ENCODE measurements at regions not wholly inside any gene's neighbourhood (a gene's known extent, or its start where the extent isn't known, plus 50 kb on each side); places are given as distances from the start of the nearest gene placed in this dataset.
"Not testable (repeated sequence)": the region's sequence is repeated elsewhere in the genome, so short reads cannot be mapped to it uniquely, and the experiment has no call there.

DNA sequence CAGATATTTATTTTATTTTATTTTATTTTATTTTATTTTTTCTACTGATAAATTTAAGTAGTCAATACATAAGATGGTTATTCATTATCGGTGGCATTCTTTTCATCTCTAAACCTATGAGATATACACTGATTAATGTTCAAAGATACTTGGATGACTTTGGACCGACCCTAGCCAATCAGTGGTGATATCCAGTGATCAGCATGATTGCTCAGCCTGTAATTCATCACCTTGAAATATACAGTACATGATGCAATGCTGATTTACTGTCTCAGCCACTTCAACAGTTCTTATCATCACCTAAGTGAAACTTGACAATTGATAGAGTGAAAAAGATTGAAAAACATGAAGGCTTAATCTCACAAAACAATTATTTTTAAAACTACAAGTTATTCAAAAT, 1651.0 kb downstream of the REEP3 start:
- DNase-seq (ENCODE audit: low spot score), result no peak

DNA sequence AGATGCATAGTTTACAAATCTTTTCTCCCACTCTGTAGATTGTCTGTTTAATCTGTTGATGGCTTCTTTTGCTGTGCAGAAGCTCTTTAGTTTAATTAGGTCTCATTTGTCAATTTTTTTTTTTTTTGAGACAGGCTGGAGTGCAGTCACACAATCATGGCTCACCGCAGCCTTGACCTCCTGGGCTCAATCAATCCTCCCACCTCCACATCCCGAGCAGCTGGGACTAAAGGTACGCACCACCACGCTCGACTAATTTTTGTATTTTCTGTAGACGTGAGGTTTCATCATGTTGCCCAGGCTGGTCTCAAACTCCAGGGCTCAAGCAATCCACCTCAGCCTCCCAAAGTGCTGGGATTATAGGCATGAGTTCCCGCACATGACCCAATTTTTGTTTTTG, 1655.8 kb downstream of the REEP3 start:
- no peak for DNase-seq (ENCODE audit: low spot score)

DNA sequence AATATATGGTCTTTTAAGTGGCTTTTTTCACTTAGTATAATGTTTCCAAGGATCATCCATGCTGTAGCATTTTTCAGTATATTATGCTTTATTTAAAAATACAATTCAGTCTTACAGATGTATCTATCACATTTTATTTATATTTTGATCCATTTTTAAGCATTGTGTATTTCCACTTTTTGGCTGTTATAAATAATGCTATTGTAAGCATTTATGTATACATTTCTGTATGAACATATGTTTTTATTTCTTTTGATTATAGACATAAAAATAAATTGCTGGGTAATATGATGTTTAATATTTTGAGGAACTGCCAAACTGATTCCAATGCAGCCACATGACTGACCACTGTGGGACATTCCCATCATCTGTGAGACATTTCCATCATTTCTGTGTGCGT, 1662.0 kb downstream of the REEP3 start:
- no peak for DNase-seq (ENCODE audit: low spot score)

DNA sequence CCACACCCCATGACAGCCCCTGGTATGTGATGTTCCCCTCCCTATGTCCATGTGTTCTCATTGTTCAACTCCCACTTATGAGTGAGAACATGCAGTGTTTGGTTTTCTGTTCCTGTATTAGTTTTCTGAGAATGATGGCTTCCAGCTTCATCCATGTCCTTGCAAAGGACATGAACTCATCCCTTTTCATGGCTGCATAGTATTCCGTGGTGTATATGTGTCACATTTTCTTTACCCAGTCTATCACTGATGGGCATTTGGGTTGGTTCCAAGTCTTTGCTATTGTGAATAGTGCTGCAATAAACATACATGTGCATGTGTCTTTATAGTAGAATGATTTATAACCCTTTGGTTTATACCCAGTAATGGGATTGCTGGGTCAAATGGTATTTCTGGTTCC, 1665.5 kb downstream of the REEP3 start:
- not testable (repeated sequence) for DNase-seq (ENCODE audit: low spot score)

DNA sequence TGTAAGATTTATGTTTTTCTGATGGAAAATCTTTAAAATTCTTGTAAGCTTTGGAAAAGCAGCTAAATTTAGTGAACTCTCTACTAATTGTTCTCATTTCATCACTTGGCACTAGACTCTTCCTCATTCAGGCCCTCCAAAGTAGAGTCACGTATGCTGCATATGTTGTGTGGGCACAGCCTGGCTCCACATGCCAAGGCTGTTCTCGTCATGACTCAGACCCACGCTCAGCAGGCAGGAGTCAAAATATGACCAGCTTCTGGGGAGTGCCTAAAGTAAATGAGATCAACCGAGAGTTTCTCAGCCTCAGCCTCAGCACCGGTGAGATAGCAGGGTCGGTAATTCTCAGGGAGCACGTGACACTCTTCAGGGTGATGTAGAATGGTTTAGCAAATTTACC, 1672.9 kb downstream of the REEP3 start:
- DNase-seq (ENCODE audit: low spot score), result no peak

DNA sequence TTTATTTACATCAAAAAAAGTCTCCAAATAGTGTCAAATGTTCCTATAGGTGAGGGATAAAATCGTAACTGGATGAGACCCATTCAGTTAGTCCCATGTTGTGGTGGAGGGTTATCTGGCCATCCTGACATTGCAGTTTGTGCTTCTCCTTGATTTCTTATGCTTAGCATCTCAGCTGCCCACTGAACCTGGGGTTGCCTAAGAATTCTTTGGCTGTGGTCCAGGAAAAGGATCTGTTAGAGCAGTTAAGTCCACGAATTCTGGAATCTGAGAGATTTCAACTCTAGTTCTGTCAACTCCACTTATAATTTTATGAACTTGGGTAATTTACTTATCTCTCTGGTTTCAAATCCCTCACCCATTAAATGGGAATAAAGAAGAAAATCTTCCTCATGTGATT, 1673.4 kb downstream of the REEP3 start:
- no peak for DNase-seq (ENCODE audit: low spot score)

DNA sequence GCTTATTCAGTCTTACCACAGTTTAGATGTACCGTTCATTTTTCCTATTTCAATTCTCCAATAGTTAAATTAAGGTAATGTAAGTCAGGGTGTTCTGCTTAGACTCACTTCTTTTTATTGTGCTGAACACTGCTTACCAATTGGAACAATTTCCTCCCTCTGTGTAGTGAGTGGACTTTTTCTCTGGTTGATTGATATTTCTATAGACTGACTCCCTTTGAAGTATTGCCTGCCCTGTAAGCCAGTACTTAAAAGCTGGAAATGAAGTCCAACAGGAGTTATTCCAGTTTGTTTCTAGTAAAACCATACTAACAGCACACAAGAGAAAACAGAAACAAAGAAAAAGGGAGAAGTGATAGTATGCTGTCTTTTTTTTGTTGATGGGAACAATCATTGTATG, 1674.9 kb downstream of the REEP3 start:
- no peak for DNase-seq (ENCODE audit: low spot score)

DNA sequence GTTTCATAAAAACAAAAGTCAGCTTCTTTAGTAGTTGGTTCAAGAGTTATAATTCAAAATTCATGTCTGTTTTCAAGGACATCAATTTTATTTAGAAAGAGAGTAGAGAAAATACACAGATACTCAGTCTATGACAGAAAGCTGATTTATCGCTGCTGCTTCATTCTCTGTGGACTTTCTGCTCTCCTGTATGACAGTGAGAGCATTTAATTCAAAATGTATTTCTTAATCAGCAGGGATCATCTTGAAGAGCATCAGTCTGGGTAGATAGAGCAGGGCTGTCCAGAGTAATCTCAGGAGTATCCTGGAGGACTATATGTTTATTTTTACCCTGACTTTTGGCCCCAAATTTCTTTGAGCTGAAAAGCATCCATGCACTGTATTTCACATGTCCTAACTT, 1676.7 kb downstream of the REEP3 start:
- no peak for DNase-seq (ENCODE audit: low spot score)

DNA sequence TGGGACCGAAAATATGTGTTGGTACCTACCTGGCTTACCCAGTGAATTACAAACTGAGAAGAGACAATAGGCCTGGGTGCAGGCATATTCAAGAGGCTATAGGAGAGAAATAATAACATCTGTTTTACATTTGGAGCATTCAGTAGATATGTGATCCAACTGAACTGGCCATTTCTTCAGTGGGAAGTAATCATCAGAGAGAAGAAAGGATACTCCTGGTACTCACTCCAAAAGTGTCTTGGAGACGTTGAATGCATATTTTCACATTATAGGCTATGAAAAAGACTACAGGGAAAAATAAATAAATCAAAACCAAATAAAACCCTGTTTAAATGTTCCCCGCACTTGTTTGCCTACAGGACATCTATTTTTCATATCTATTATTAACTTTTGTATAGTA, 1680.3 kb downstream of the REEP3 start:
- no peak for DNase-seq (ENCODE audit: low spot score)

DNA sequence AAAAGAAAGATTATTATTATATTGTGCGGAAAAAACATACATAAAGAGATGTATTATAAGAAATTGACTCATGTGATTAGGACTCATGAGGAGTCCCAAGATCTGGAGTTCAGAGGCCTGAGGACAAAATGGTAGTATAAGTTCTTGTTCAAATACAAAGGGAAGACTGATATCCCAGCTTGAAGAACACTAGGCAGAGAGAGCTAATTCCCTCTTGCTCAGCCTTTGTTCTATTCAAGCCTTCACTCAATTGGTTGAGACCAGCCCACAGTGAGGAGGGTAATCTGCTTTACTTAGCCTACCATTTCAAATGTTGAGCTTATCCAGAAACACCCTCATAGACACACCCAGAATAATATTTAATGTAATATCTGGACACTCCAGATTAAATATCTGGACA, 1683.8 kb downstream of the REEP3 start:
- no peak for DNase-seq (ENCODE audit: low spot score)

DNA sequence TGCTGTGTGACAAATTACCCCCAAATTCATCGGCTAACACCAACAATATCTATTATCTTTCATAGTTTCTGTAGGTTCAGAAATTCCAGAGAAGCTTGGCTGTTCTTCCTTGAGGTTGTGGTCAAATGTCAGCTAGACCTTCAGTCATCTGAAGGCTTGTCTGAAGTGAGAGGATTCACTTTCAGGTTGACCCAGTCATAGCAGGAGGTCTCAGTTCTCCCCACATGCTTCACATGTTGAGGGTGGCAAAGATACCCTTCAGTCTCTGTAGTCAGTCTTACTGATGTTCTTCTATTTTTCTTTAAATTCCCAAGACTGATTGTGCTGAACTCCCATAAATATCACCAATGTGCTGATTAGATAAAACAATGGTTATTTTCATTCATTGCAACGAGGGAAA, 1692.0 kb downstream of the REEP3 start:
- DNase-seq (ENCODE audit: low spot score), result no peak

DNA sequence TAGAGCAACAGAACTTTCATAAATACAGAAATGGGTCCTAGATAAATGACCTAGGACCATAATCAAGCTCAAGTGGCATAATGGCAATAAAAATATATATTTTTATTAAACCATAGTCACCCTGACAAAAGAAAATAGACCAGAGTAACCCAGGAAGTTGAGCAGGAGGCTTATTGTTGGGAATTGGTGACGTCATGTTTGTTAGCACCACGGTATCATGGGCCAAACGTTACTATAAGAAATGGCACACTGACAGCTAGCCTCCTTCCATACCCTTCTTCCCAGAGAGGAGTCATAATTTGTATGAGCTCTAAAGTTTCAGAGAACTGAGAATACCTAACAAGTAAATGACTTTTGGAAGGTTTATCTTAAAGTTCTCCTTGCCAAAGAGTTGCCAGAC, 1698.2 kb downstream of the REEP3 start:
- no peak for DNase-seq (ENCODE audit: low spot score)

DNA sequence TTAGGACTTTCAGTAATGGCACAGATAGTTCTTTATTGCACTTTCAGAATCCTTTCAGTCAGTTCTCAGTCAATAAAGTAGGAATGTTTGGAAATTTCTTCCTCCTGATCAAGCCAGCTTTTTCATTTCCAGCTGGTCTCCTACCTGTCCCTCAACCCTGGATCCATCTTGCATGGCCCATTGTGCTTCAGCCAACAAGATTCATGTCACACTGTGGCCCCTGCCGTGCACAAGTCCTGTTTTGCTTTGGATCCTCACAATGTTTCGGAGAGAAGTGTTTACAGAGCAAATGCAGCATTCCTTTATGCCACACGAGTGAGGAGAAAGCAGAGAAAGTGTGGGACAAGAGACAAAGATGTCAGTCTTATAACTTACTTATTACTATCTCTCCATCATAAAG, 1694.7 kb upstream of the LRRTM3 start:
- no peak for DNase-seq (ENCODE audit: low spot score)

DNA sequence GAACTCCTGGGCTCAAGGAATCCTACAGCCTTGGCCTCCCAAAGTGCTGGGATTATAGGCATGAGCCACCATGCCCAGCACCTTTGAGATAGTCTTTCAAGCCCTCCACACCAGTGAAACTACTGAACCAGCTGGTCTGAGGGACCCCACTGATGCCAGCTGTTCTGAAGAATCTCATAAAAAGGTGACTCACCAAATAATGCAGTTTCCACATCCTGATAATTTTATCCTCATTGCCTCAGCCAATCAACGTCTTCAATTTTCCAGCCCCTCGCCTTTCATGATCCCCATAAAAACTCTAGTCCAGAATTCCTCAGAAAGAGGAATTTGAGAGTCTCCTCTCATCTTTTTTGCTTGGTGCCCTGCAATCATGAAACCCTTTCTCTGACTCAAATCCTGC, 1691.6 kb upstream of the LRRTM3 start:
- DNase-seq (ENCODE audit: low spot score), result no peak

DNA sequence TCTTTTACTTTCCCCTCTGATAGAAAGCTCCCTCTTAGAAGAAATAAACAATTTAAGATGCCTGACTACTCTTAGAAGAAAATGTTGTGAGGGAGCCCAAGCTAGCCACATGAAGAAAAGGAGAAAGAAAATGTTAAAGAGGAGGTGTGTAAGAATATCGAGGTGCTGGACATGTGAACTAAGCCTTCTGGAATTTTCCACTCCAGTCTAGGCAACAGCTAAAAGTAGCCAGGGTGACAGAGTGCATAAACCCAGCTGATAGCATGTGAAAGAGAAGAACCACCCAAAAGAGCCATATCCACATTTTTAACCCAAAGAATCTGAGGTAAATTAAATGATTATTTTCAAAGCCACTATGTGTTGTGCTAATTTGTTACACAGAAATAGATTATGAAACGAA, 1690.6 kb upstream of the LRRTM3 start:
- DNase-seq (ENCODE audit: low spot score), result no peak

DNA sequence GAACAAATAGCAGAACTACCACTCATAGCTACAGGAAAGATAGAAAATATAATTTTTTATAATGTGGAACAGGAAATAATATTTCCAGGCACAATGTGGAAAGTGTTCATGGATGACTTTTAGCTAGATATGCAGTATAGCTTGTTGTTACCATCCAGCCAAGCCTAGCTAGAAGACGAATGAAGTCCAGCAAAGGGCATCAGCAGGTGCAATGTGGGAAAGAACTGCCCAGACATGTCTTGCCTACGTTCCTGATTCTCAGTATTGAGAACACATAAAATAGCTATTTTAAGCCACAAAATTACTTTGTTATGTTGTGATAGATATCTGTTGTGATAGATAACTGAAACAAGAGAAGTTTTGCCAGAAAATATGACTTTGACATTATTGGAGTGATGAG, 1690.0 kb upstream of the LRRTM3 start:
- no peak for DNase-seq (ENCODE audit: low spot score)

DNA sequence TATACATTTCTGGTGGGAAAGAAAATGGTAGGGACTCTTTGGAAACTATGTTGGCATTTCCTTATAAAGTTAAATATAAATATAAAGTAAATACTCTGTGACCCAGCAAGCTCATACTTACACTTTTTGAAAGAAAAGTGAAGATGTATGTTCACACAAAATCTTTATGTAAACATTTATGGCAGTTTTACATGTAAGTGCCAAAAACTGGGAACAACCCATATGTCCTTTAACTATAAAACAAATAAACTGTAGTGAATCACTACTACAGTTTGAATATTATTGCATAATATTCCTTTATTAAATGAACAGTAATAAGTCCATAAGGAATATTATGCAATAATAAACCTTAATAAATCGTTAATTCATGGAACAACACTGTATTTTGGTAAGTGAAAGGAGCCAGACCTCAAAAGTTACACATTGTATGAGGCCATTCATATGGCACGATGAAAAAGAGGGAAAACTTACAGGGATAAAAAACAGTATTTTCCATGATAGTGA, 1660.3 kb upstream of the LRRTM3 start:
- no peak for DNase-seq (ENCODE audit: low spot score)

DNA sequence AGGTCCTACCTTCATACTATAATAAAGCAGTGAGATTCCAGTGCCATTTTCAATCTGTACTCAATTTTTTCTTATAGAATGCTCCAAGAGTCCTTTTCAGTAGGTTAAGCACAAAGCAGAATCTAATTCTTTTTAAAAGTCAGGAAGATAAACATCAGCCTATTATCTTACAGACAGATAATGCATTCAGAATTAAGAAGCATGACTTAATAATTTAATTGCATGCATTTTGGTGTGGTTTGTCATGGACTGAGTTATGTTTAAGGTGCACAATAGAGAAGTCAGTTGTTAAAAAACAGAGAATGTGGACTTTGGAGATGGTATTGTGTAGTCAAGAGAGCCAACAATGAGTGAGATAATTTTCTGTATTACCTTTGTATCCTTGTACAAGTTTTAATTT, 1656.3 kb upstream of the LRRTM3 start:
- not testable (repeated sequence) for DNase-seq (ENCODE audit: low spot score)

DNA sequence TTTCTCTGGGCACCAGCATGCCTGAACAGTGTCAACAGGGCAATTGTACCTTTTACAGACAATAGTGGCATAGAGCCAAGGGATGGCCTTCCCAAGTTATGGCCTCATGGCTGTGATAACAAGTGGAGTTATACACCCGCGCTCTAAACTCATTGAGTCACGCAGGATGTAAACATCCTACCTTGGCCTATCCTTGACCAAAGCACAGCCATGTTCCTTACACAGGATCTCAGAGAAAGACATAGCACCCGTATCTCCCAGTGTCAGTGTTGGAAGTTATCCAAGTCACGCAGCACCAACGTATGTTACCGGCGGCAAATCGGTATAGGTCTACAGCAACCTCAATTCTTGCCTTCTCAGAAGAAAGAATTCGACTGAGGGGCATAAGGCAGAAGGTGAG, 1654.9 kb upstream of the LRRTM3 start:
- no peak for DNase-seq (ENCODE audit: low spot score)

DNA sequence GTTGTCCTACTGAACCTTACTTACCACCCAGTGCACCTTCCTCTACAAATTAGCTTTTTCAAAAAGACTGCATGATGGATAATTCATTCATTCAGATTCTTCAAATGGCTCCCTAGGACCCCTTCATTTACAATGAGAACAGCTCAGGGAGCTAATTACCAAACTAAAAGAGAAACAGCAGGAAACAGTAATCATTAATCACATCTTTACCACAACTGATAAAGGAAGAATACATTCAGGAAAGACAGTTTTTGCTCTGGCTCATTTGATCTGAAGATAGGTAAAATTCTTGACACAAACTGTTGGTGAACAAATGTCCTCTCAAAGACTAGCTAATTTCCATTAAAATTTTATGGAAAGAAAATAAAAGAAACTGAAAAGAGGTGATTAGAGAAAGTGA, 1652.7 kb upstream of the LRRTM3 start:
- no peak for DNase-seq (ENCODE audit: low spot score)

DNA sequence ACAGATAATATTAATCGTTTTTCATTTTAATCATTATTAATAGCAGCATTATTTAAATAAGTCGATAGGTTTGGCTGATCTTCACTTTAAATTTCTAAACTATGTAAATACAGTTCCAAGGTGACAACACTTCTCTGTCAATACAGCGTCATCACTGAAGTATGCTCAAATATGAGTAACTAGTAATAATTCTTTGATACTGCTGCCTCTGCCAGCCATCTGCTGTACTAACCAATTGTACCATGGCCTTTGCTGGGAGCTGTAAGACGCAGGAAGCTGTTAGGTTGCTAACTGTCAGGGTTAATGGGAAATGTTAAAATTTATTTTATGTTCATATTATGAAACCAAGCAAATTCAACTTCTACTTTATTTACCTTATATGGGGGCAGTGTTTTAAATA, 1650.5 kb upstream of the LRRTM3 start:
- no peak for DNase-seq (ENCODE audit: low spot score)

DNA sequence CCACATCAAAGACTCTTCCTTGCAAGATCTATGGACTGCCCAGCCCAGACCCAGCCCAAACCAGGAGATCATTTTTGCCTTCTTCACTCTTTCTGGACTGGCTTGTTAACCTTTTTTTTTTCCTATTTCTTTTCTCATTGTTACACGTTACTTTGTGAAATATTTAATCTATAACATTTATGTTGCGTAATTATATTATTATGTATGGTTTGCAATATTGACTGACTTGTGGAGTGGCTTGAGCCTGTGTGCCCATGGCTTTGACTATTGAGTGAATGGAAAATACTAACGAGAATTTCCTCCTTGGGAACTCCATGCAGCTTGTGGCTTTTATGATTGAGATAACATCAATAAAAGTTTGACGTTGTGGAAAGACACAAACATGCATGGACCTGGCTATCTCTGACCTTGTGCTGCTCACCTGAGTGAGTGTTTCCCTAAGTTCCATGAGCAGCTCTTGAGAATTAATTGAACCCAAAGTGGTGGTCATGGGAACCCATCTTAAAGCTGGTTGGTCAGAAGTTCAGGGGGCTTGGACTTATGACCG, 1641.3 kb upstream of the LRRTM3 start:
- no peak for DNase-seq (ENCODE audit: low spot score)

DNA sequence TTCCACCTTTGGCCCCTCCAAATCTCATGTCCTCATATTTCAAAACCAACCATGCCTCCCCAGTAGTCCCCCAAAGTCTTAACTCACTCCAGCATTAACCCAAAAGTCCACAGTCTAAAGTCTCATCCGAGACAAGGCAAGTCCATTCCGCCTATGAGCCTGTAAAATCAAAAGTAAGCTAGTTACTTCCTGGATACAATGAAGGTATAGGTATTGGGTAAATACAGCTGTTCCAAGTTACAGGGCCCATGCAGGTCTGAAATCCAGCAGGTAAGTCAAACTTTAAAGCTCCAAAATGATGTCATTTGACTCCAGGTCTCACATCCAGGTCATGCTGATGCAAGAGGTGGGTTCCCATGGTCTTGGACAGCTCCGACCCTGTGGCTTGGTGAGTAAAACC, 1640.1 kb upstream of the LRRTM3 start:
- not testable (repeated sequence) for DNase-seq (ENCODE audit: low spot score)

DNA sequence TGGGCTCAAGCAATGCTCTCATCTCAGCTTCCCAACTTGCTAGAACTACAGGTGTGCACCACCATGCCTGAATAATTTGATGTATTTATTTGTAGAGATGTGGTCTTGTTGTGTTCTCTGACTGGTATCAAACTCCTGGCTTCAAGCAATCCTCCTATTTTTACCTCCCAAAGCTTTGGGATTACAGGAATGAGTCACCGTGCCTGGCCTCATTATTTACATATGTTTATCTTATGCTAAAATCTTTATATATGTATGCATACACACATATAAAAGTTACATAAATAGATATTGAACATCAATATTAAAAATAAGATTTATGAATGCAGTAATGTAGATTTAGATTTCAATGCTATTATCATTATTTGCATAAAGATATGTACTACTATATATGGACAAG, 1634.5 kb upstream of the LRRTM3 start:
- DNase-seq (ENCODE audit: low spot score), result no peak

DNA sequence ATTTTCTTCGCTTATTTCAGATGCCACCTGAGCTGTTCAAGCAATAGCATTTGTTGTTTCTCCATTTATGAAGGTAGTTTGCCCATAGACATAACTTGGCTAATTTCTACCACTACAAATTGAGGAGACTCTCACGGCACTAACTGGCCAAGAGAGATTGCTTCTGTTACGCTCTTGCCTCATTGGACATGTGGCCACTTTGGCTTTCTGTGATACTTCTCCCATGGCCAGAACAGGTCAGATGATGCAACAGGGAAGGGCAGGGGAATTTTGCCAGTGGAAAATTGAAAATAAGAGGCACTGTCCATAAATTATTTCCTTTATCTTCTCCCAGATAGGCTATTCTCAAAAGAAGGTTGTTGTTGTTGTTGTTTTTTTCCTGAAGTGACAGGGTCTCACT, 1633.3 kb upstream of the LRRTM3 start:
- DNase-seq (ENCODE audit: low spot score), result no peak
